Mesenchymal stem cell (in vitro differentiated cells and primary cell): ENCODE measurements at regions not wholly inside any gene's neighbourhood (a gene's known extent, or its start where the extent isn't known, plus 50 kb on each side); places are given as distances from the start of the nearest gene placed in this dataset.
A peak's percentile ranks its signal among the peaks of the same experiment; 100 is the strongest.

ENCODE experiments used
- DNase-seq: peaks from one replicate; pipeline ENCODE4 v3.0.0-alpha.2; 2013
- H2AFZ ChIP-seq: one replicate; pipeline ENCODE4 v1.6.1; 2013; ENCODE audit warnings: low read depth, mild to moderate bottlenecking, control low read depth, inconsistent platforms, low read length, moderate library complexity
- H2AK5ac ChIP-seq: 2 replicates; pipeline ENCODE4 v1.6.1; 2013; ENCODE audit warnings: low read length, moderate library complexity, mild to moderate bottlenecking, inconsistent platforms; ENCODE audit not compliant: severe bottlenecking
- H2BK120ac ChIP-seq: one replicate; pipeline ENCODE4 v1.6.1; 2013; ENCODE audit warnings: low read depth, mild to moderate bottlenecking, inconsistent platforms, low read length, moderate library complexity
- H2BK12ac ChIP-seq, 2 experiments: one replicate each; pipeline ENCODE4 v1.6.1; 2013; ENCODE audit warnings: inconsistent platforms in 2 of 2, low read length in 2 of 2, mild to moderate bottlenecking in 2 of 2, moderate library complexity in 2 of 2, control low read depth in 1 of 2
- H2BK15ac ChIP-seq: one replicate; pipeline ENCODE4 v1.6.1; 2013; ENCODE audit warnings: mild to moderate bottlenecking, low read depth, inconsistent platforms; ENCODE audit not compliant: poor library complexity, severe bottlenecking
- H2BK5ac ChIP-seq: 2 replicates; pipeline ENCODE4 v1.6.1; 2013; ENCODE audit warnings: low read depth, mild to moderate bottlenecking, low read length, control low read depth, inconsistent platforms; ENCODE audit not compliant: poor library complexity, severe bottlenecking
- H3K14ac ChIP-seq, 2 experiments: one replicate each; pipeline ENCODE4 v1.6.1; 2013; ENCODE audit warnings: inconsistent platforms in 2 of 2, low read length in 2 of 2, control low read depth in 1 of 2, mild to moderate bottlenecking in 1 of 2, moderate library complexity in 1 of 2
- H3K18ac ChIP-seq, 2 experiments: one replicate each; pipeline ENCODE4 v1.6.1; 2013; ENCODE audit warnings: inconsistent platforms in 2 of 2, low read length in 2 of 2, control low read depth in 1 of 2, low read depth in 1 of 2, mild to moderate bottlenecking in 1 of 2
- H3K23ac ChIP-seq, 2 experiments: one replicate each; pipeline ENCODE4 v1.6.1; 2013; ENCODE audit warnings: inconsistent platforms in 2 of 2, low read length in 2 of 2, mild to moderate bottlenecking in 2 of 2, moderate library complexity in 2 of 2, control low read depth in 1 of 2
- H3K27ac ChIP-seq: 2 replicates; pipeline ENCODE4 v1.5.1; 2013; ENCODE audit warnings: mild to moderate bottlenecking, moderate library complexity, low read length, control low read depth, inconsistent platforms; ENCODE audit not compliant: poor library complexity, severe bottlenecking
- H3K27me3 ChIP-seq, 2 experiments: 2 replicates each; pipeline versions ENCODE4 v1.6.1 to v1.7.0; 2013; ENCODE audit warnings: low read length in 2 of 2, mild to moderate bottlenecking in 2 of 2, moderate library complexity in 2 of 2, control low read depth in 1 of 2, inconsistent platforms in 1 of 2; ENCODE audit not compliant: control insufficient read depth in 1 of 2, insufficient read depth in 1 of 2
- H3K36me3 ChIP-seq, 2 experiments: 2 replicates each; pipeline versions ENCODE4 v1.6.1 to v1.7.0; 2013; ENCODE audit warnings: low read length in 2 of 2, control low read depth in 1 of 2, inconsistent platforms in 1 of 2, low read depth in 1 of 2, mild to moderate bottlenecking in 1 of 2; ENCODE audit not compliant: insufficient read depth in 2 of 2, control insufficient read depth in 1 of 2
- H3K4ac ChIP-seq, 2 experiments: one replicate each; pipeline ENCODE4 v1.6.1; 2013; ENCODE audit warnings: inconsistent platforms in 2 of 2, low read length in 2 of 2, mild to moderate bottlenecking in 2 of 2, moderate library complexity in 2 of 2, control low read depth in 1 of 2, low read depth in 1 of 2
- H3K4me1 ChIP-seq: 2 replicates; pipeline ENCODE4 v1.6.1; 2013; ENCODE audit warnings: low read depth, low read length, control low read depth; ENCODE audit not compliant: control insufficient read depth, insufficient read depth
- H3K4me2 ChIP-seq: 2 replicates; pipeline ENCODE4 v1.6.1; 2013; ENCODE audit warnings: low read length, mild to moderate bottlenecking, inconsistent platforms; ENCODE audit not compliant: poor library complexity, severe bottlenecking
- H3K4me3 ChIP-seq, 2 experiments: 2 replicates each; pipeline versions ENCODE4 v1.5.1 to v1.7.0; 2013; ENCODE audit warnings: low read length in 2 of 2, mild to moderate bottlenecking in 2 of 2, control low read depth in 1 of 2, low read depth in 1 of 2; ENCODE audit not compliant: insufficient read depth in 1 of 2
- H3K79me1 ChIP-seq: replicated peaks from 2 replicates; pipeline ENCODE4 v1.6.1; 2013; ENCODE audit warnings: mild to moderate bottlenecking, control low read depth, low read length, inconsistent platforms; ENCODE audit not compliant: poor library complexity, severe bottlenecking
- H3K9ac ChIP-seq: 2 replicates; pipeline ENCODE4 v1.7.0; 2013; ENCODE audit warnings: mild to moderate bottlenecking, low read length, moderate library complexity
- H3K9me3 ChIP-seq: 2 replicates; pipeline ENCODE4 v1.7.0; 2013; ENCODE audit warnings: mild to moderate bottlenecking, low read length; ENCODE audit not compliant: control insufficient read depth
- H4K8ac ChIP-seq: one replicate; pipeline ENCODE4 v1.6.1; 2013; ENCODE audit warnings: inconsistent platforms, mild to moderate bottlenecking, low read length, moderate library complexity
- H4K91ac ChIP-seq: one replicate; pipeline ENCODE4 v1.6.1; 2013; ENCODE audit warnings: mild to moderate bottlenecking, low read length, inconsistent platforms
- WGBS: methylation state at CpG from one replicate; pipeline ENCODE4 v1.1.7; 2013; ENCODE audit warnings: mixed read lengths; 5-methylcytosine and 5-hydroxymethylcytosine counted together

DNA sequence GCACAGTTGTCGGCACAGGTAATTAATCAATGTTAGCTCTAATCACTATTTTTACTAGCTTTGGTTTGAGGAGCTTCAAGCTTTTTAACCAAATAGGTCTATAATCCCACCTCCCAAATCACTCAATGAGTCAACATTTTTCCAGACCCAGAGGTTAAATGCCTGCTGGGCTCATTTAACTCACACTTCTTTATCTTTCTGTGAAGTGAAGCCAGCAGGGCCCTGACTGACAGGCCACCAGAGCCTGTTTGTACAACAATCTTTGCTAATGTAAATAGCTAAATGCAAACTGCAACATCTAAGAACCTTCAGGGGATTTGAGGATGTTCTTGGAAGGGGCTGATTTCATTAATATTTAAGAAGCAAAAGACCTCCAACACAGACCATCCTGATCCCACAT lies 98.4 kb upstream of the NREP start:
- no peaks in the 10 kb centered on the region for H3K79me1 ChIP-seq
- no peak overlapping the region for H3K9ac ChIP-seq
- no peak for DNase-seq
- H3K4me1 ChIP-seq: peaks cover 2% of the 10 kb centered on the region
- H3K14ac ChIP-seq: no peak overlapping the region
- H3K23ac ChIP-seq: no peak overlapping the region
- H2BK15ac ChIP-seq: no peak overlapping the region
- no peak overlapping the region for H4K91ac ChIP-seq
- no peak overlapping the region for H2BK120ac ChIP-seq
- H3K4me3 ChIP-seq: no peak overlapping the region
- H3K18ac ChIP-seq: no peak overlapping the region
- H3K4ac ChIP-seq: no peak overlapping the region
- 73% methylated on average over 1 of the region's 1 CpG for WGBS
- H3K27ac ChIP-seq: no peak overlapping the region
- H3K27me3 ChIP-seq: no peaks in the 10 kb centered on the region
- no peaks in the 10 kb centered on the region for H3K9me3 ChIP-seq
- H4K8ac ChIP-seq: no peak overlapping the region
- no peak overlapping the region for H2AK5ac ChIP-seq
- no peak overlapping the region for H3K4me2 ChIP-seq
- H2AFZ ChIP-seq: no peak overlapping the region
- no peaks in the 10 kb centered on the region for H3K36me3 ChIP-seq
- no peak overlapping the region for H2BK5ac ChIP-seq
- H2BK12ac ChIP-seq: no peak overlapping the region

DNA sequence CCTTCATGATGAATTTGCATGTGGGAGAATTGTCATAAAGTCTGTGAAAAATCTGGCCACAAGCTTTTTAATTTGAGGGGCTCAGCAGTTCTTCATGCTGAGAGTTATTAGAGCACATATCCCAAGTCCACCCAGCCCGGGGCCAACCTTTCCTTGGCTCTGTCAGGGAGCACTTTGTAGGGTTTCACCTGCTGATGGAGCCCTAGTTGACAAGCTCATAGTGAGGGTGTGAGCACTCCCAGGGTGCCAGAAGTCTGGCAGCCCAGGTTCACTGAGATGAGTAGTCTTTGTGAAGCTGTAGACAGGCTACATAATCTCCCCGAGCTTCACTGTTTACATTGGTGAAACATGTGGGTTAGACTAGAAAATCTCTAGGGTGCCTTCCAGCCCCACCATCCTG lies 97.2 kb upstream of the NREP start:
- Histone ChIP-seq H3K4me3 (no peak overlapping the region), H2BK5ac (no peak overlapping the region), H3K18ac (no peak overlapping the region), H2AK5ac (no peak overlapping the region), H3K4ac (no peak overlapping the region), H3K9ac (no peak overlapping the region), H2BK120ac (no peak overlapping the region), H3K36me3 (no peaks in the 10 kb centered on the region), H2BK12ac (peak overlapping the region in 1 of 2 experiments; percentile 17), H3K9me3 (no peaks in the 10 kb centered on the region), H3K4me1 (peaks cover 2% of the 10 kb centered on the region), H3K27me3 (no peaks in the 10 kb centered on the region), H3K79me1 (no peaks in the 10 kb centered on the region), H3K14ac (no peak overlapping the region), H4K8ac (no peak overlapping the region), H2BK15ac (no peak overlapping the region), H2AFZ (no peak overlapping the region), H3K27ac (no peak overlapping the region), H3K4me2 (no peak overlapping the region), H4K91ac (no peak overlapping the region), H3K23ac (no peak overlapping the region)
- 50% methylated on average over 1 of the region's 2 CpGs for WGBS
- DNase-seq: peak; percentile 32

DNA sequence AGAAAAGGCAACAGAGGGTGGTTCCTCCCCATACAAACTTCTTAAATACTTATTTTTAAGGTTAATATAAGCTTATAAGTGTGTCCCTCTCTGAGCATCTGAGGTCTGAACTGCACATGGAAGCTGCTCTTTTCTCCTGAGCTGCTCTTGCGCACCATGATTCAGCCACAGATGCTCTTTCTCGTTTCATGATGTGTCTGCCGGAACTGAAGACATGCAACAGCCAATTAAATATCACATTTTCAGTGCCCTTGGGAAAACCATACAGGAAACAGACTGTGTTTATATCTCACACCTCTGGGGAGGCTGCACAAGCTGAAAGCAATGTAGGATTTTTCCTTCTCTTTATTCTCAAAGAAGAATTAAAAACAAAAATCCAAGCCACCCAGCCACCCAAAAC lies 96.8 kb upstream of the NREP start:
- WGBS: 46% methylated on average over 3 of the region's 3 CpGs

DNA sequence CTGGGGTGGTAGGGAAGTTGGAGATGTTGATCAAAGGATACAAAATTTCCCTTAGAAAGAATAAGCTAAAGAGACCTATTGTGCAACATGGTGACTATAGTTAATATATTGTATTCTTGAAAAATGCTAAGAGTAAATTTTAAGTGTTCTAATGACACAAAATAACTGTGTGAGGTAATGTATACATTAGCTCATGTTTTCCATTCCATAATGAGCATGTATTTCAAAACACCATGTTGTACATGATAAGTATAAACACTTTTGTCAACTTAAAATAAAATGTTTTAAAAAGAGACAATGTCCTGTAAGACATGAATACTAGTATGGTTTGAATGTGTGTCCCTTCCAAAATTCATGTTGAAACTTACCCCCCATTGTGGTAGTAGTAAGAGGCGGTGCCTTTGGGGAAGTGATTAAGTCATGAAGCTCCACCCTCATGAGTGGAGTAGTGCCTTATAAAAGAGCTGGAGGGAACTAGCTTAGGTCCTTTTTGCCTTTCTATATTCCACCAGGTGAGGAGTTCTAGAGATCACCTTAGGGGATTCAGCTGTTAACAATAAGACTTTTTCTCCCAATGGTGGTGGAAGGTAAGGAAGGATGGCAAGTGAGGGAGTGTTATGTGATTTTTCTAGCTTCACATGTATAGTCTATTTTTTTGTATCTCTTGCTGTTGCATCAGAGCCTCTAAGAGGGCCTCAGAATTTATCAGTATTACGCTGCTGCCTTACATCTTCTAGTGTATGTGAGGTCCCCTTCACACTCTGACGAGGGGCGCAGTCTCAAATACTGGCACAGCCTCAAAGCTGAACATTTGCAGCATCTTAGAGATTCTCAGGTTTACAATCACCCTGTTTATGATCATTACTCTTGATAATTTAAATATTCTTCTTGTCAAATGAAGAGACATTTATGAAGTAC lies 94.9 kb upstream of the NREP start:
- H3K79me1 ChIP-seq: no peaks in the 10 kb centered on the region
- no peak overlapping the region for H2BK12ac ChIP-seq
- H3K23ac ChIP-seq: no peak overlapping the region
- 95% methylated on average over 4 of the region's 4 CpGs for WGBS
- DNase-seq: peak; percentile 58
- no peak overlapping the region for H3K14ac ChIP-seq
- H3K4me1 ChIP-seq: peaks cover 2% of the 10 kb centered on the region
- H3K4me2 ChIP-seq: no peak overlapping the region
- H3K27ac ChIP-seq: no peak overlapping the region
- H3K4me3 ChIP-seq: no peak overlapping the region
- H2AFZ ChIP-seq: no peak overlapping the region
- H2AK5ac ChIP-seq: no peak overlapping the region
- H3K4ac ChIP-seq: no peak overlapping the region
- H2BK15ac ChIP-seq: no peak overlapping the region
- no peak overlapping the region for H2BK5ac ChIP-seq
- no peaks in the 10 kb centered on the region for H3K36me3 ChIP-seq
- no peak overlapping the region for H4K8ac ChIP-seq
- no peak overlapping the region for H2BK120ac ChIP-seq
- no peak overlapping the region for H3K18ac ChIP-seq
- H3K9ac ChIP-seq: no peak overlapping the region
- H4K91ac ChIP-seq: no peak overlapping the region
- no peaks in the 10 kb centered on the region for H3K27me3 ChIP-seq
- no peaks in the 10 kb centered on the region for H3K9me3 ChIP-seq

More for the DNA sequence above, 96.8 kb upstream of the NREP start:
- no peak overlapping the region for H2AFZ ChIP-seq
- no peak overlapping the region for H4K91ac ChIP-seq
- H2BK5ac ChIP-seq: no peak overlapping the region
- no peak overlapping the region for H3K4me3 ChIP-seq
- peaks cover 2% of the 10 kb centered on the region for H3K4me1 ChIP-seq
- no peak overlapping the region for H2BK15ac ChIP-seq
- H3K4ac ChIP-seq: no peak overlapping the region
- H3K4me2 ChIP-seq: no peak overlapping the region
- H3K9ac ChIP-seq: no peak overlapping the region
- DNase-seq: peak; percentile 56
- H3K14ac ChIP-seq: no peak overlapping the region
- H3K23ac ChIP-seq: no peak overlapping the region
- H3K36me3 ChIP-seq: no peaks in the 10 kb centered on the region
- H3K27ac ChIP-seq: no peak overlapping the region
- no peak overlapping the region for H2BK12ac ChIP-seq
- H2BK120ac ChIP-seq: no peak overlapping the region
- no peaks in the 10 kb centered on the region for H3K9me3 ChIP-seq
- no peaks in the 10 kb centered on the region for H3K79me1 ChIP-seq
- H3K27me3 ChIP-seq: no peaks in the 10 kb centered on the region
- no peak overlapping the region for H4K8ac ChIP-seq
- H2AK5ac ChIP-seq: no peak overlapping the region
- H3K18ac ChIP-seq: no peak overlapping the region
